GM12872 (cell line): ENCODE measurements at regions not wholly inside any gene's neighbourhood (a gene's known extent, or its start where the extent isn't known, plus 50 kb on each side); places are given as distances from the start of the nearest gene placed in this dataset.

Experiments used
- TF ChIP-seq, protein P1 (sequence below): IDR thresholded peaks from 3 replicates; pipeline ENCODE4 v1.5.1; 2011; ENCODE audit warnings: low read depth, mild to moderate bottlenecking, low read length, moderate library complexity; ENCODE audit not compliant: insufficient read depth

GRCh38 chr18:40283560-40283959, 1671.5 kb upstream of the PIK3C3 start:
- TF ChIP-seq, protein P1, sequence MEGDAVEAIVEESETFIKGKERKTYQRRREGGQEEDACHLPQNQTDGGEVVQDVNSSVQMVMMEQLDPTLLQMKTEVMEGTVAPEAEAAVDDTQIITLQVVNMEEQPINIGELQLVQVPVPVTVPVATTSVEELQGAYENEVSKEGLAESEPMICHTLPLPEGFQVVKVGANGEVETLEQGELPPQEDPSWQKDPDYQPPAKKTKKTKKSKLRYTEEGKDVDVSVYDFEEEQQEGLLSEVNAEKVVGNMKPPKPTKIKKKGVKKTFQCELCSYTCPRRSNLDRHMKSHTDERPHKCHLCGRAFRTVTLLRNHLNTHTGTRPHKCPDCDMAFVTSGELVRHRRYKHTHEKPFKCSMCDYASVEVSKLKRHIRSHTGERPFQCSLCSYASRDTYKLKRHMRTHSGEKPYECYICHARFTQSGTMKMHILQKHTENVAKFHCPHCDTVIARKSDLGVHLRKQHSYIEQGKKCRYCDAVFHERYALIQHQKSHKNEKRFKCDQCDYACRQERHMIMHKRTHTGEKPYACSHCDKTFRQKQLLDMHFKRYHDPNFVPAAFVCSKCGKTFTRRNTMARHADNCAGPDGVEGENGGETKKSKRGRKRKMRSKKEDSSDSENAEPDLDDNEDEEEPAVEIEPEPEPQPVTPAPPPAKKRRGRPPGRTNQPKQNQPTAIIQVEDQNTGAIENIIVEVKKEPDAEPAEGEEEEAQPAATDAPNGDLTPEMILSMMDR: no peak

- TF ChIP-seq, protein P1: no peak
These were observed 1680.3 kb upstream of the PIK3C3 start for GRCh38 chr18:40274618-40275196.

- TF ChIP-seq, protein P1: no peak
These were observed 1682.3 kb upstream of the PIK3C3 start for GRCh38 chr18:40272630-40273231.

GRCh38 chr18:40259115-40259835, 1695.8 kb upstream of the PIK3C3 start:
- TF ChIP-seq, protein P1: no peak

GRCh38 chr18:40258311-40258710, 1696.7 kb upstream of the PIK3C3 start:
- TF ChIP-seq, protein P1: no peak

DNA sequence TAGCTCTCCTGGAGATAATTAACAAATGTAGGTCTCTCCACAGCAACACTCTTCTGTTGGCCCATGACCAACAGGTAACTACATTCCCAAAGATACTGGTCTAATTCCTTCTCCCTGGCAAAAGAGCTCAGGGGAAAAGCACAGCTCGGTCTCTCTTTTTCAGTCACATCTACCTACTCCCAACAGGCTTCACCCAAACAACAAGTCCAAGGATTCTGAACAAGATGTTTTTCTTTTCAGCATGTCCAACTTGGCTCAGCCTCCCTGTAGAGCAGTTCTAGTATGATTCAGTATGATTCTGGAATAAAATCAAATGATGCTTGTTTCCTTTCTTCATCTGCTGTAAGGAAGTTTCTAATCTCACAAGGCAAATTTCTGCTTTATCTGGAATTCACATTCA, 1704.8 kb upstream of the PIK3C3 start:
- TF ChIP-seq, protein P1: no peak

DNA sequence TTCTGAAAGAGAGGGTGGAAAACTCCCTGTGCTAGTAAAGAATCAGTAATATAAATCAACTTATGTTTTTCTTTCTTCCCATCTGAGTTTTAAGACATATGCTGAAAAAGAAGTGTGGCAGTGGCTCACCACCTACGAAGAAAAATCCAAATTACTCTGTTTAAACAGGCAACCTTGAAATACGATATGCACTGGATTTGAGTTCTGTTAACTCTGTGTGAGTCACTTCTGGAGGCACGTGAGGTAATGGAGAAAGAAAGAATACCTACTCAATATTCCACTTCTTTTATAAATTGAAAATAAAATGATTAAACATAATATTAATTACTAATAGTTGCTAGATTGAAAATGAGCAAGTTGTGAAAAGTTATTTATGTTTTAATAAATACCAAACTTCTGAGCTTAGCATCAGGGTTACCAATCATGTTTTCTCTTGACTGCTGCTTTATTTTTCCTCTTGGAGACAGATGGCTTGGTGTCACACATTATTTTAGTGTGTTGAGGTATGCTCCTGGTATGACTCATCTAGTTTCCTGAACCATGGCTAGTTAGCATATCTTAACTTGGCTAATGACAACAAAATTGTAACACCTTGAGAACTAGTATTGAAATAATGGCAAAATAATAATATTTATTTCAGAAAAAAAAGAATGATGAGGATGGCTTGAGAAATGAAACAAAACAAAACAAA, 1705.5 kb upstream of the PIK3C3 start:
- TF ChIP-seq, protein P1: no peak
